OCI-LY3 (cell line): ENCODE measurements at regions not wholly inside any gene's neighbourhood (a gene's known extent, or its start where the extent isn't known, plus 50 kb on each side); places are given as distances from the start of the nearest gene placed in this dataset.

Experiments used
- H2AFZ ChIP-seq: fragments of 200-600, 300-600 bp; shearing (Covaris generic); 2 replicates; pipeline ENCODE4 v1.6.0; 2014; ENCODE audit warnings: antibody characterized with exemption, low read depth, low read length
- H3K27ac ChIP-seq: fragments of 200-600, 300-600 bp; sonication (generic); 2 replicates; pipeline ENCODE4 v1.5.1; 2014; ENCODE audit warnings: mild to moderate bottlenecking, low read length, moderate library complexity, mixed read lengths
- H3K27me3 ChIP-seq: fragments of 200-600, 300-600 bp; sonication (generic); 2 replicates; pipeline ENCODE4 v1.6.1; 2014; ENCODE audit warnings: low read depth, low read length, mixed read lengths
- H3K36me3 ChIP-seq: fragments of 200-600, 300-600 bp; sonication (generic); replicated peaks from 2 replicates; pipeline ENCODE3; 2014; ENCODE audit warnings: low read depth, low read length, mixed read lengths
- H3K4me1 ChIP-seq: fragments of 300-600, 200-600 bp; sonication (generic); 2 replicates; pipeline ENCODE4 v1.6.1; 2014; ENCODE audit warnings: low read length, mixed read lengths
- H3K4me2 ChIP-seq: fragments of 200-600, 300-600 bp; sonication (generic); 2 replicates; pipeline ENCODE4 v1.6.1; 2014; ENCODE audit warnings: low read length, mixed read lengths
- H3K4me3 ChIP-seq: fragments of 300-600, 200-600 bp; sonication (generic); 2 replicates; pipeline ENCODE4 v1.5.1; 2014; ENCODE audit warnings: antibody characterized with exemption, mild to moderate bottlenecking, low read length, moderate library complexity
- H3K79me2 ChIP-seq: fragments of 300-600, 200-600 bp; shearing (Covaris generic); 2 replicates; pipeline ENCODE4 v1.6.1; 2014; ENCODE audit warnings: mild to moderate bottlenecking, low read length, mixed read lengths
- H3K9ac ChIP-seq: fragments of 300-600, 200-600 bp; shearing (Covaris generic); 2 replicates; pipeline ENCODE4 v1.6.0; 2014; ENCODE audit warnings: mild to moderate bottlenecking, low read length, moderate library complexity
- H3K9me3 ChIP-seq: fragments of 200-600, 300-600 bp; shearing (Covaris generic); 2 replicates; pipeline ENCODE4 v1.6.1; 2014; ENCODE audit warnings: low read length, mixed read lengths; ENCODE audit not compliant: insufficient read depth
- H4K20me1 ChIP-seq: fragments of 200-600, 300-600 bp; sonication (generic); 2 replicates; pipeline ENCODE4 v1.6.1; 2016; ENCODE audit warnings: low read length, mixed read lengths; ENCODE audit not compliant: insufficient read depth
- CTCF ChIP-seq: fragments of 200-600, 300-600 bp; sonication (generic); IDR thresholded peaks from 2 replicates; pipeline ENCODE4 v1.5.1; 2014; ENCODE audit warnings: antibody characterized with exemption, low read length, low read depth
- EZH2phosphoT487 ChIP-seq: fragments of 200-600 bp; shearing (Covaris generic); IDR thresholded peaks from 2 replicates; pipeline ENCODE4 v1.6.1; 2018; ENCODE audit warnings: antibody characterized with exemption, mixed run types, low read depth

GRCh38 chr18:72651033-72651432, 106.9 kb upstream of the CBLN2 start:
- H3K4me1 ChIP-seq = no peaks in the 10 kb centered on the region
- H3K4me3 ChIP-seq = no peak overlapping the region
- no peaks in the 10 kb centered on the region for H3K36me3 ChIP-seq
- H2AFZ ChIP-seq = no peak overlapping the region
- TF ChIP-seq EZH2phosphoT487 = no peak
- no peak for TF ChIP-seq CTCF
- H4K20me1 ChIP-seq = no peaks in the 10 kb centered on the region
- no peaks in the 10 kb centered on the region for H3K27me3 ChIP-seq
- H3K9me3 ChIP-seq = no peaks in the 10 kb centered on the region
- no peak overlapping the region for H3K9ac ChIP-seq
- no peak overlapping the region for H3K27ac ChIP-seq
- H3K4me2 ChIP-seq = no peak overlapping the region
- no peaks in the 10 kb centered on the region for H3K79me2 ChIP-seq

GRCh38 chr18:72648481-72648960, 104.4 kb upstream of the CBLN2 start:
- H3K4me3 ChIP-seq = no peak overlapping the region
- no peaks in the 10 kb centered on the region for H3K4me1 ChIP-seq
- no peak overlapping the region for H3K9ac ChIP-seq
- no peaks in the 10 kb centered on the region for H3K36me3 ChIP-seq
- no peak overlapping the region for H2AFZ ChIP-seq
- no peaks in the 10 kb centered on the region for H4K20me1 ChIP-seq
- no peak overlapping the region for H3K27ac ChIP-seq
- H3K4me2 ChIP-seq = no peak overlapping the region
- H3K27me3 ChIP-seq = no peaks in the 10 kb centered on the region
- no peaks in the 10 kb centered on the region for H3K9me3 ChIP-seq
- H3K79me2 ChIP-seq = no peaks in the 10 kb centered on the region
- no peak for TF ChIP-seq CTCF
- TF ChIP-seq EZH2phosphoT487 = no peak

- no peak overlapping the region for H3K9ac ChIP-seq
- no peak overlapping the region for H3K4me3 ChIP-seq
- H2AFZ ChIP-seq = no peak overlapping the region
- no peaks in the 10 kb centered on the region for H3K4me1 ChIP-seq
- no peaks in the 10 kb centered on the region for H3K27me3 ChIP-seq
- no peak for TF ChIP-seq EZH2phosphoT487
- no peaks in the 10 kb centered on the region for H3K79me2 ChIP-seq
- H3K36me3 ChIP-seq = no peaks in the 10 kb centered on the region
- no peak overlapping the region for H3K27ac ChIP-seq
- H3K9me3 ChIP-seq = no peaks in the 10 kb centered on the region
- H3K4me2 ChIP-seq = no peak overlapping the region
- H4K20me1 ChIP-seq = no peaks in the 10 kb centered on the region
Measured at GRCh38 chr18:72648079-72648478, 103.9 kb upstream of the CBLN2 start.

- TF ChIP-seq EZH2phosphoT487 = no peak
- TF ChIP-seq CTCF = no peak
- Histone ChIP-seq H4K20me1 (no peaks in the 10 kb centered on the region), H3K27me3 (no peaks in the 10 kb centered on the region), H3K9ac (no peak overlapping the region), H3K36me3 (no peaks in the 10 kb centered on the region), H2AFZ (no peak overlapping the region), H3K27ac (no peak overlapping the region), H3K9me3 (no peaks in the 10 kb centered on the region), H3K79me2 (no peaks in the 10 kb centered on the region), H3K4me2 (no peak overlapping the region), H3K4me1 (no peaks in the 10 kb centered on the region), H3K4me3 (no peak overlapping the region)
Measured at GRCh38 chr18:72640557-72640956, 96.4 kb upstream of the CBLN2 start.

GRCh38 chr18:72638376-72638775, 94.2 kb upstream of the CBLN2 start:
- Histone ChIP-seq H3K4me3 (no peak overlapping the region), H3K9me3 (no peaks in the 10 kb centered on the region), H2AFZ (no peak overlapping the region), H3K79me2 (no peaks in the 10 kb centered on the region), H3K27me3 (no peaks in the 10 kb centered on the region), H3K27ac (no peak overlapping the region), H3K4me1 (no peaks in the 10 kb centered on the region), H3K9ac (no peak overlapping the region), H4K20me1 (no peaks in the 10 kb centered on the region), H3K36me3 (no peaks in the 10 kb centered on the region), H3K4me2 (no peak overlapping the region)
- TF ChIP-seq EZH2phosphoT487 (no peak), CTCF (no peak)
